NCI-H69 (cell line): ENCODE measurements at regions not wholly inside any gene's neighbourhood (a gene's known extent, or its start where the extent isn't known, plus 50 kb on each side); places are given as distances from the start of the nearest gene placed in this dataset.
A peak's percentile ranks its signal among the peaks of the same experiment; 100 is the strongest.
"Not testable (repeated sequence)": the region's sequence is repeated elsewhere in the genome, so short reads cannot be mapped to it uniquely, and the experiment has no call there.

Source experiments
- DNase-seq: peaks from one replicate; lab custom pipeline; 2025; lab: John Stamatoyannopoulos, UW

- DNase-seq: not testable (repeated sequence)
Observed at GRCh38 chr17:30712859-30713258, 111.6 kb downstream of the CRLF3 start.

GRCh38 chr17:30711626-30712507 is 112.6 kb downstream of the CRLF3 start:
- not testable (repeated sequence) for DNase-seq

GRCh38 chr17:30711176-30711575 is 113.3 kb downstream of the CRLF3 start:
- not testable (repeated sequence) for DNase-seq

GRCh38 chr17:30710276-30711088 is 114.0 kb downstream of the CRLF3 start:
- peak; percentile 44 for DNase-seq

- peak; percentile 76 for DNase-seq
Observed at GRCh38 chr17:30709561-30710275, 114.8 kb downstream of the CRLF3 start.

GRCh38 chr17:30709096-30709495 is 115.4 kb downstream of the CRLF3 start:
- DNase-seq: peak; percentile 78

- DNase-seq: peak; percentile 99
Observed at GRCh38 chr17:30708241-30709078, 116.0 kb downstream of the CRLF3 start.

- DNase-seq: peak; percentile 91
Observed at GRCh38 chr17:30707724-30708240, 116.7 kb downstream of the CRLF3 start.

GRCh38 chr17:30706461-30707335 is 117.8 kb downstream of the CRLF3 start:
- peak; percentile 9 for DNase-seq

GRCh38 chr17:30706004-30706403 is 118.5 kb downstream of the CRLF3 start:
- peak; percentile 56 for DNase-seq

- no peak for DNase-seq
Observed at GRCh38 chr17:30701498-30701989, 122.9 kb downstream of the CRLF3 start.

GRCh38 chr17:30700833-30701232 is 123.7 kb downstream of the CRLF3 start:
- not testable (repeated sequence) for DNase-seq

GRCh38 chr17:30697619-30698460 is 126.7 kb downstream of the CRLF3 start:
- DNase-seq: peak; percentile 87

- DNase-seq: no peak
Observed at GRCh38 chr17:30696234-30696633, 128.3 kb downstream of the CRLF3 start.

GRCh38 chr17:30695265-30695811 is 129.2 kb downstream of the CRLF3 start:
- DNase-seq: not testable (repeated sequence)

- DNase-seq: peak; percentile 51
Observed at GRCh38 chr17:30693772-30694171, 130.7 kb downstream of the CRLF3 start.

GRCh38 chr17:30689266-30690000 is 135.1 kb downstream of the CRLF3 start:
- not testable (repeated sequence) for DNase-seq
